GM23338 (cell line): ENCODE measurements at regions not wholly inside any gene's neighbourhood (a gene's known extent, or its start where the extent isn't known, plus 50 kb on each side); places are given as distances from the start of the nearest gene placed in this dataset.

Source experiments
- CTCF ChIP-seq, 2 experiments: fragments of 200-600 bp in 1 of 2; sonication (generic) in 1 of 2; conservative IDR thresholded peaks; 2 replicates each; pipeline versions ENCODE4 v1.5.1 to v1.6.1; 2016 to 2017; ENCODE audit warnings: antibody characterized with exemption in 2 of 2, low read depth in 2 of 2, mild to moderate bottlenecking in 2 of 2, moderate library complexity in 1 of 2
- ETS1 ChIP-seq: IDR thresholded peaks from 2 replicates; pipeline ENCODE4 v1.6.1; 2016; ENCODE audit warnings: antibody characterized with exemption
- EZH2phosphoT487 ChIP-seq: fragments of 200-600 bp; sonication (generic); IDR thresholded peaks from one replicate; pipeline ENCODE4 v1.8.1; 2018; ENCODE audit warnings: antibody characterized with exemption; ENCODE audit not compliant: unreplicated experiment
- JUNB ChIP-seq: IDR thresholded peaks from one replicate; pipeline ENCODE4 v1.6.1; 2016; ENCODE audit warnings: antibody characterized with exemption; ENCODE audit not compliant: unreplicated experiment
- POLR2AphosphoS5 ChIP-seq: IDR thresholded peaks from 2 replicates; pipeline ENCODE4 v1.6.1; 2016; ENCODE audit warnings: antibody characterized with exemption, low read depth
- REST ChIP-seq: IDR thresholded peaks from one replicate; pipeline ENCODE4 v1.6.1; 2018; ENCODE audit warnings: antibody characterized with exemption; ENCODE audit not compliant: unreplicated experiment
- STAT1 ChIP-seq: IDR thresholded peaks from one replicate; pipeline ENCODE4 v1.6.1; 2016; ENCODE audit warnings: antibody characterized with exemption; ENCODE audit not compliant: unreplicated experiment

GRCh38 chr6:21511891-21512550 lies 81.5 kb upstream of the SOX4 start:
- TF ChIP-seq CTCF (conservative IDR thresholded peaks at IDR 0.05; ENCODE audit: low read depth in 2 of 2) (no peak), JUNB (no peak), EZH2phosphoT487 (no peak), ETS1 (no peak), REST (no peak), STAT1 (no peak), POLR2AphosphoS5 (no peak)
